Ovary (tissue), 7 donors: ENCODE measurements at regions not wholly inside any gene's neighbourhood (a gene's known extent, or its start where the extent isn't known, plus 50 kb on each side); places are given as distances from the start of the nearest gene placed in this dataset.

Experiments used
- DNase-seq, 5 donors: peaks; one replicate each; pipeline ENCODE4 v3.0.0-alpha.2; 2019 to 2020
- H3K27ac ChIP-seq, 2 donors: fragments of 200-600 bp; one replicate each; pipeline versions ENCODE4 v1.5.1 to v1.8.0; 2019 to 2022
- H3K27me3 ChIP-seq: fragments of 200-600 bp; one replicate; pipeline ENCODE4 v1.8.0; 2022
- H3K36me3 ChIP-seq: fragments of 200-600 bp; sonication (generic); one replicate; pipeline ENCODE4 v1.5.1; 2019
- H3K4me1 ChIP-seq: one replicate; pipeline ENCODE4 v1.8.1; 2013; ENCODE audit warnings: mild to moderate bottlenecking, moderate library complexity; ENCODE audit not compliant: insufficient read depth
- H3K4me3 ChIP-seq: fragments of 200-600 bp; sonication (generic); one replicate; pipeline ENCODE4 v1.5.1; 2017
- H3K9me3 ChIP-seq, 2 donors: fragments of 200-600 bp in 1 of 2; sonication (generic) in 1 of 2; one replicate each; pipeline versions ENCODE4 v1.5.1 to v1.8.1; 2013 to 2019; ENCODE audit warnings: mild to moderate bottlenecking in 1 of 2, moderate library complexity in 1 of 2
- CTCF ChIP-seq, 3 donors: fragments of 450-650 bp in 2 of 3; fragments of 200-600 bp in 1 of 3; IDR thresholded peaks; one replicate each; pipeline versions ENCODE4 v1.5.1 to v1.8.0; 2016 to 2022; ENCODE audit warnings: antibody characterized with exemption in 3 of 3, mild to moderate bottlenecking in 1 of 3
- EP300 ChIP-seq: sonication (generic); formaldehyde crosslinking; IDR thresholded peaks from one replicate; pipeline ENCODE4 v1.6.1; 2017; ENCODE audit warnings: antibody characterized with exemption
- POLR2A ChIP-seq: fragments of 450-650 bp; IDR thresholded peaks from one replicate; pipeline ENCODE4 v1.6.1; 2017; ENCODE audit warnings: antibody characterized with exemption, mild to moderate bottlenecking, moderate library complexity
- WGBS, 3 donors: extraction: QIAGEN DNeasy Blood & Tissue Kit in 1 of 3; methylation state at CpG; one replicate each; pipeline versions ENCODE4 v1.1.5 to v1.1.7; 2013 to 2017; 5-methylcytosine and 5-hydroxymethylcytosine counted together
- intact Hi-C, 4 donors: fragments of 100-400 bp; cut with DNase I; formaldehyde crosslinking; loops; one replicate each; pipeline versions ENCODE4 v1.11.0 to v1.15.1; 2022 to 2023
- donor health status: DM: no; HTN: no; CAD: no; lungs with moderate emphysema.
- donor health status: DM: no; HTN: no; CAD: no.
- donor health status: Bipolar disorder and iron deficiency.
- donor health status: DM: no; HTN: no; CAD: no.
- donor health status: DM: yes; HTN: yes; CAD: no.

- TF ChIP-seq CTCF (IDR thresholded peaks at IDR 0.05) (no peak), POLR2A (no peak), EP300 (no peak)
- Histone ChIP-seq H3K27me3 (no peaks in the 10 kb centered on the region), H3K4me1 (no peaks in the 10 kb centered on the region), H3K27ac (no peak overlapping the region), H3K36me3 (no peaks in the 10 kb centered on the region), H3K4me3 (no peak overlapping the region), H3K9me3 (no peaks in the 10 kb centered on the region)
- WGBS, 3 donors = 82 to 86% (median 85%) methylated on average over 4 of the region's 4 CpGs
- DNase-seq = no peak
- intact Hi-C loops = no loop called here
Observed at GRCh38 chr10:23891301-23891700, 317.6 kb upstream of the KIAA1217 start.

GRCh38 chr10:23892296-23892695 lies 316.6 kb upstream of the KIAA1217 start:
- no peaks in the 10 kb centered on the region for H3K9me3 ChIP-seq
- intact Hi-C loops = no loop called here
- H3K27ac ChIP-seq = no peak overlapping the region
- no peaks in the 10 kb centered on the region for H3K27me3 ChIP-seq
- TF ChIP-seq CTCF (IDR thresholded peaks at IDR 0.05) = no peak
- H3K36me3 ChIP-seq = no peaks in the 10 kb centered on the region
- H3K4me3 ChIP-seq = no peak overlapping the region
- no peaks in the 10 kb centered on the region for H3K4me1 ChIP-seq
- no peak for DNase-seq

- 77 to 85% (median 79%) methylated on average over 4 of the region's 4 CpGs for WGBS, 3 donors
Observed at GRCh38 chr10:23897267-23897666, 311.7 kb upstream of the KIAA1217 start.

GRCh38 chr10:23897861-23898260 lies 311.1 kb upstream of the KIAA1217 start:
- no peaks in the 10 kb centered on the region for H3K27me3 ChIP-seq
- H3K4me3 ChIP-seq = no peak overlapping the region
- no peaks in the 10 kb centered on the region for H3K36me3 ChIP-seq
- intact Hi-C loops = no loop called here
- H3K9me3 ChIP-seq = no peaks in the 10 kb centered on the region
- 60 to 73% (median 69%) methylated on average over 3 of the region's 3 CpGs for WGBS, 3 donors
- no peaks in the 10 kb centered on the region for H3K4me1 ChIP-seq
- no peak for DNase-seq
- no peak overlapping the region for H3K27ac ChIP-seq
- TF ChIP-seq POLR2A = no peak
- TF ChIP-seq CTCF (IDR thresholded peaks at IDR 0.05) = no peak
- no peak for TF ChIP-seq EP300

More at GRCh38 chr10:23897267-23897666, 311.7 kb upstream of the KIAA1217 start:
- no peaks in the 10 kb centered on the region for H3K36me3 ChIP-seq
- H3K9me3 ChIP-seq = no peaks in the 10 kb centered on the region
- H3K4me3 ChIP-seq = no peak overlapping the region
- intact Hi-C loops = no loop called here
- no peak for DNase-seq
- H3K27ac ChIP-seq = no peak overlapping the region
- H3K4me1 ChIP-seq = no peaks in the 10 kb centered on the region
- TF ChIP-seq EP300 = no peak
- TF ChIP-seq CTCF (IDR thresholded peaks at IDR 0.05) = no peak
- TF ChIP-seq POLR2A = no peak
- no peaks in the 10 kb centered on the region for H3K27me3 ChIP-seq

GRCh38 chr10:23899166-23899565 lies 309.8 kb upstream of the KIAA1217 start:
- no peak for DNase-seq
- no peaks in the 10 kb centered on the region for H3K36me3 ChIP-seq
- H3K27me3 ChIP-seq = no peaks in the 10 kb centered on the region
- no peak overlapping the region for H3K4me3 ChIP-seq
- WGBS, 3 donors = 47 to 64% (median 64%) methylated on average over 2 of the region's 2 CpGs
- no peaks in the 10 kb centered on the region for H3K4me1 ChIP-seq
- intact Hi-C loops = no loop called here
- TF ChIP-seq POLR2A (no peak), CTCF (IDR thresholded peaks at IDR 0.05) (no peak), EP300 (no peak)
- no peaks in the 10 kb centered on the region for H3K9me3 ChIP-seq
- H3K27ac ChIP-seq = no peak overlapping the region
